Thyroid gland (tissue), 4 donors: ENCODE measurements at regions not wholly inside any gene's neighbourhood (a gene's known extent, or its start where the extent isn't known, plus 50 kb on each side); places are given as distances from the start of the nearest gene placed in this dataset.

Experiments
- POLR2A ChIP-seq, 2 donors: fragments of 450-650 bp; IDR thresholded peaks; one replicate each; pipeline ENCODE4 v1.6.1; 2017; ENCODE audit warnings: antibody characterized with exemption in 2 of 2, mild to moderate bottlenecking in 2 of 2, moderate library complexity in 1 of 2
- TF ChIP-seq, protein P1 (sequence below), 6 experiments: fragments of 200-600 bp in 3 of 6; fragments of 450-650 bp in 3 of 6; sonication (generic) in 3 of 6; IDR thresholded peaks; one replicate each; pipeline ENCODE4 v1.5.1; 2016 to 2019; ENCODE audit warnings: antibody characterized with exemption in 6 of 6, mild to moderate bottlenecking in 2 of 6, inconsistent platforms in 1 of 6, moderate library complexity in 1 of 6

DNA sequence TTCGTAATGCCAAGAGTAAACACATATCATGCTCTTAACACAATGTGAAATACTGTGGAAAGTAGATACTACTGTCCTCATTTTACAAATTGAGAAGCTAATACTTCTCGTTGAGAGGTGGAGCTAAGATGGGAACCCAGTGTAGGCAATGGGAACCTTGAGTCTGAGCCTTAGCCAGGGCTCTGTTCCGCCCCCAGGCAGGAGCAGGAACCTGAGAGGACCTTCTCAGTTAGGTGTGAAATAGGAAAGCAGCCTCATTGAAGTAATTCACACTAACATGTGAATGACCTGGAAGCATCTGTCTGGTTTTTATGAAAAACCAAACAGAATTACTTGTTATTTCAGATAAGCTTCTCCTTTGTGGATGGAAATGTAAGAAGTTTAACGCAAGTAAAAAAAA, 62.6 kb upstream of the RBFOX1 start:
- TF ChIP-seq, protein P1, sequence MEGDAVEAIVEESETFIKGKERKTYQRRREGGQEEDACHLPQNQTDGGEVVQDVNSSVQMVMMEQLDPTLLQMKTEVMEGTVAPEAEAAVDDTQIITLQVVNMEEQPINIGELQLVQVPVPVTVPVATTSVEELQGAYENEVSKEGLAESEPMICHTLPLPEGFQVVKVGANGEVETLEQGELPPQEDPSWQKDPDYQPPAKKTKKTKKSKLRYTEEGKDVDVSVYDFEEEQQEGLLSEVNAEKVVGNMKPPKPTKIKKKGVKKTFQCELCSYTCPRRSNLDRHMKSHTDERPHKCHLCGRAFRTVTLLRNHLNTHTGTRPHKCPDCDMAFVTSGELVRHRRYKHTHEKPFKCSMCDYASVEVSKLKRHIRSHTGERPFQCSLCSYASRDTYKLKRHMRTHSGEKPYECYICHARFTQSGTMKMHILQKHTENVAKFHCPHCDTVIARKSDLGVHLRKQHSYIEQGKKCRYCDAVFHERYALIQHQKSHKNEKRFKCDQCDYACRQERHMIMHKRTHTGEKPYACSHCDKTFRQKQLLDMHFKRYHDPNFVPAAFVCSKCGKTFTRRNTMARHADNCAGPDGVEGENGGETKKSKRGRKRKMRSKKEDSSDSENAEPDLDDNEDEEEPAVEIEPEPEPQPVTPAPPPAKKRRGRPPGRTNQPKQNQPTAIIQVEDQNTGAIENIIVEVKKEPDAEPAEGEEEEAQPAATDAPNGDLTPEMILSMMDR (IDR thresholded peaks at IDR 0.05) = no peak
- TF ChIP-seq POLR2A (IDR thresholded peaks at IDR 0.05) = no peak
